HG03097 (cell line): ENCODE measurements at regions not wholly inside any gene's neighbourhood (a gene's known extent, or its start where the extent isn't known, plus 50 kb on each side); places are given as distances from the start of the nearest gene placed in this dataset.

Experiments used
- ATAC-seq: cut with Tn5 transposase; IDR thresholded peaks from one replicate; pipeline ENCODE4 v1.9.1; 2021; ENCODE audit not compliant: unreplicated experiment, low FRiP score

GRCh38 chr6:137687818-137688217 lies 179.2 kb upstream of the TNFAIP3 start:
- ATAC-seq: no peak

- no peak for ATAC-seq
Observed at GRCh38 chr6:137688230-137688971, 178.7 kb upstream of the TNFAIP3 start.

- no peak for ATAC-seq
Observed at GRCh38 chr6:137689377-137689776, 177.7 kb upstream of the TNFAIP3 start.

- ATAC-seq: no peak
Observed at GRCh38 chr6:137690034-137690433, 177.0 kb upstream of the TNFAIP3 start.

- no peak for ATAC-seq
Observed at GRCh38 chr6:137690721-137691120, 176.3 kb upstream of the TNFAIP3 start.

- ATAC-seq: no peak
Observed at GRCh38 chr6:137692308-137692707, 174.8 kb upstream of the TNFAIP3 start.

GRCh38 chr6:137692806-137693205 lies 174.3 kb upstream of the TNFAIP3 start:
- no peak for ATAC-seq

- no peak for ATAC-seq
Observed at GRCh38 chr6:137693711-137694110, 173.3 kb upstream of the TNFAIP3 start.

- no peak for ATAC-seq
Observed at GRCh38 chr6:137696765-137697164, 170.3 kb upstream of the TNFAIP3 start.

GRCh38 chr6:137697267-137697938 lies 169.7 kb upstream of the TNFAIP3 start:
- ATAC-seq: peak; percentile 48

GRCh38 chr6:137698636-137699030 lies 168.4 kb upstream of the TNFAIP3 start:
- no peak for ATAC-seq

GRCh38 chr6:137699031-137699683 lies 167.9 kb upstream of the TNFAIP3 start:
- ATAC-seq: no peak

- no peak for ATAC-seq
Observed at GRCh38 chr6:137700161-137700560, 166.9 kb upstream of the TNFAIP3 start.

GRCh38 chr6:137700751-137701477 lies 166.1 kb upstream of the TNFAIP3 start:
- no peak for ATAC-seq

GRCh38 chr6:137701942-137702341 lies 165.1 kb upstream of the TNFAIP3 start:
- ATAC-seq: no peak

- no peak for ATAC-seq
Observed at GRCh38 chr6:137702791-137703424, 164.2 kb upstream of the TNFAIP3 start.

GRCh38 chr6:137704802-137705159 lies 162.3 kb upstream of the TNFAIP3 start:
- no peak for ATAC-seq

- no peak for ATAC-seq
Observed at GRCh38 chr6:137705160-137706082, 161.6 kb upstream of the TNFAIP3 start.

GRCh38 chr6:137706083-137706750 lies 160.8 kb upstream of the TNFAIP3 start:
- ATAC-seq: no peak
